ENCODE measurements at regions not wholly inside any gene's neighbourhood (a gene's known extent, or its start where the extent isn't known, plus 50 kb on each side); places are given as distances from the start of the nearest gene placed in this dataset.
"Not testable (repeated sequence)": the region's sequence is repeated elsewhere in the genome, so short reads cannot be mapped to it uniquely, and the experiment has no call there.

DNA sequence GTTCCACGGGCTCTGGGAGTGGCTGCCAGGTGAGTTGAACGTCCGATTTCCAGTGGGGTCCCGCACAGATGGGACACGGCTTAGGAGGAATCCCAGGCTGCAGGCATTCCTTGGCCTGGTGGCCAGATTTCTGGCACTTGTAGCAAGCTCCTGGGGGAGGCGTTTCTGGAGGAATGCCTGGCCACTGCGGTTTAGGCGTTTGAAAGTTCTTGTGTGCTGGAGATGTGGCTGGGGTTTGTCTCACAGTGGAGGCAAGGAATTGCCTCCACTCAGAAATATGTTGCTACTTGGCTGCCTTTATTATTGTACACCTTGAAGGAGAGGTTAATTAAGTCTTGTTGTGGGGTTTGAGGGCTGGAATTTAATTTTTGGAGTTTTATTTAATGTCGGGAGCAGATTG lies 583.3 kb upstream of the MDGA2 start:
- not testable (repeated sequence) for ATAC-seq (ENCODE audit: low FRiP score); DNase-seq (ENCODE audit: low spot score)

- no peak for TF ChIP-seq CTCF (IDR thresholded peaks at IDR 0.05)
- DNase-seq (ENCODE audit: low spot score) (no peak), ATAC-seq (ENCODE audit: low FRiP score) (no peak)
These were observed 577.6 kb upstream of the MDGA2 start for GRCh38 chr14:48253020-48253419.

GRCh38 chr14:48251290-48251689 lies 575.9 kb upstream of the MDGA2 start:
- no peak for TF ChIP-seq CTCF (IDR thresholded peaks at IDR 0.05)
- no peak for DNase-seq (ENCODE audit: low spot score)
- ATAC-seq (ENCODE audit: low FRiP score), result no peak

DNA sequence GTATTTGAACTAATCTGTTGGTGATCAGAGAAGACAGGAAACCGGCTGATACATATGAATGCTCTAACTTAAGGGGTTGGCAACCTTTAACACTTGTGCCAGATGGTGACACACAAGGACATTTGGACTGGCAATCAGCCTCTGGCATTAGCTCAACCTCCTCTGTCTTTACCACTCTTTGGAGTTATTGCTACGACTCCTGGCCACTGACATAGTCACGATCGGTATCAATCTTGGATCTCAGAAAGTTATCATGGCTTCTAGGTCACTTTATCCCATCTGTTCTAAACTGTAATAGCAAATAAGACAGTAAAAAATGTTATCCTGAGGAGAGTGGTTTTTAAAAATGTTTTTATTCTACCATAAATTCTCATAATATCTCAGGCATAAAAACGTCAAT lies 575.2 kb upstream of the MDGA2 start:
- no peak for ATAC-seq (ENCODE audit: low FRiP score)
- TF ChIP-seq CTCF (IDR thresholded peaks at IDR 0.05), result no peak
- no peak for DNase-seq (ENCODE audit: low spot score)

GRCh38 chr14:48247977-48248376 lies 572.6 kb upstream of the MDGA2 start:
- no peak for DNase-seq (ENCODE audit: low spot score)
- no peak for ATAC-seq (ENCODE audit: low FRiP score)
- TF ChIP-seq CTCF (IDR thresholded peaks at IDR 0.05), result no peak

DNA sequence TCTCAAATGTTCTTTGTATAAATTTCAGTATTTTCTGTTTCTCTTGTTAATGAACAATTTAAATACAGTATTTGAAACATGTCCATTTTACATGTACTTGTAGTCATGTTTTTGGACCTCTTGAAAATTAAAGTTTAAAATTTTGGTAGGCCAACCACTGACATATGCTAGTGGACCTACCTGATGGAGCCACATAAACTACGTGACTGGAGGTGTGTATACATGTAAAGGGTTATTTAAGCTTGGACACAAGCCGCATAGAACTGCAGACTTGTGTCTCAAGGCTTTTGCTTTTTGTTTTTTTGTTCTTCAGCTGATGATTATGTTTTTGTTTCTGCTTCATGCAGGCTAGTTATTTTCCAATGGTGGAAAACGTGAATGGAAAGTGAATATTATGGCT lies 568.5 kb upstream of the MDGA2 start:
- DNase-seq (ENCODE audit: low spot score) (no peak), ATAC-seq (ENCODE audit: low FRiP score) (no peak)
- no peak for TF ChIP-seq CTCF (IDR thresholded peaks at IDR 0.05)

DNA sequence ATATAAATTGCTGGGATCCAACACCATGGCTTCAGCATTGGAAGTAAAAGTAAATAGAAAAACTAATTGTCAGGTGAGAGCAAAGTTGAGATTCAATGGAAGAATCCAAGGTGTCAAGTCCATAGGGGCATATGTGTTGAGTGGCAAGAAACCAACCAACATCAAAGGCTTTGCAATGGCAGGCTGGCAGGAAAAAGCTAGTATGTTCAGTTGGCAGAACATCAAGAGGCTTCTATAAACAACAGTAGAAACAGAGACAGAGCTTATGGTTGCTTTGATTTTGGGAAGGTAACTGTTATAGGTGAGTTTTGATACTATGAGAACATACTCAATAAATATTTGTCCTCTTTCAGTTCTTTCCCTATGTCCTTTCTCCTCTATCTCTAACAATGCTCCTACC lies 553.7 kb upstream of the MDGA2 start:
- no peak for ATAC-seq (ENCODE audit: low FRiP score)
- TF ChIP-seq CTCF (IDR thresholded peaks at IDR 0.05), result no peak
- no peak for DNase-seq (ENCODE audit: low spot score)

DNA sequence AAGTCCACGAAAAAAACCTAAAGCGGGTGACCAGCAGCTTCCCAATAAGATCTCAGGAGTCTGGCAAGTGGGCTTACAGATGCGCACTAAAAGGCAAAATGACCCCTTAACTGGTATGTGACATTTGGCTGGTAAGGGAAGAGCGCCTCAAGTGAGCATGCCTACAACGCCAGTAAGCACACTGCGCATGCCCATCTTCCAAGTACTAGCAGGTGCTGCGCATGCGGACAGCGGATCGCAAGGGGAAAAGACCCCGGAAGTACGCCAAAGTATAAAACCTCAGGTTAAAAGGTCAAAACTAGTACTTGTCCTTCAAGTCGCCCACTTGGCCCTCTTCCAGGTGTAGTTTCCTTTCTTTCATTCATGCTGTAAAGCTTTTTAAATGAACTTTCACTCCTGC lies 518.5 kb upstream of the MDGA2 start:
- no peak for DNase-seq (ENCODE audit: low spot score)
- ATAC-seq (ENCODE audit: low FRiP score), result no peak
- TF ChIP-seq CTCF (IDR thresholded peaks at IDR 0.05), result no peak

DNA sequence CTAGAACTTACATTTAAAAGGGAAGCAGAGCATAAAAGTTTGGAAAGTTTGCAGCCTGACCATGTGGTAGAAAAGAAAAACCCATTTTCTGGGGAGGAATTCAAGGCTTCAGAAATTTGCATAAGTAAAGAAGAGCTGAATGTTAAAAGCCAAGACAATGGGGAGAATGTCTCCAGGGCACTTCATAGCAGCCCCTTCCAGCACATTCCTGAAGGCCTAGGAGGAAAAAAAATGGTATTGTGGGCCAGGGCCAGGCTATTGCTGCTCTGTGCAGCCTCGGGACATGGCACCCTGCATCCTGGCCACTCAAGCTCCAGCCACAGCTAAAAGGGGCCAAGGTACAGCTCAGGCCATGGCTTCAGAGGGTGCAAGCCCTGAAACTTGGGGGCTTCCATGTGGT lies 474.2 kb upstream of the MDGA2 start:
- DNase-seq (ENCODE audit: low spot score); ATAC-seq (ENCODE audit: low FRiP score): not testable (repeated sequence)
